ENCODE measurements at regions not wholly inside any gene's neighbourhood (a gene's known extent, or its start where the extent isn't known, plus 50 kb on each side); places are given as distances from the start of the nearest gene placed in this dataset.

- Histone ChIP-seq H3K27ac (ENCODE audit: extremely low read depth, low read depth, low read length) (no peak overlapping the region), H3K79me2 (ENCODE audit: control insufficient read depth, insufficient read depth, low read length) (no peaks in the 10 kb centered on the region), H3K9me1 (ENCODE audit: control insufficient read depth, insufficient read depth, low read length) (no peaks in the 10 kb centered on the region), H3K9me3 (replicated peaks; ENCODE audit: control insufficient read depth, insufficient read depth, low read depth, low read length) (no peaks in the 10 kb centered on the region), H2AFZ (ENCODE audit: low read depth, low read length) (no peak overlapping the region), H3K4me2 (ENCODE audit: insufficient read depth, low read length) (no peak overlapping the region), H3K4me3 (no peak overlapping the region), H3K27me3 (ENCODE audit: control insufficient read depth in 2 of 2, insufficient read depth in 2 of 2, low read length in 2 of 2) (peaks cover 7 to 25% of the 10 kb centered on the region in 2 experiments; a peak in 4 of 5 replicates), H3K9ac (ENCODE audit: insufficient read depth in 1 of 2, low read depth in 2 of 2, low read length in 2 of 2) (no peak overlapping the region), H4K20me1 (replicated peaks; ENCODE audit: control insufficient read depth, insufficient read depth, low read length) (no peaks in the 10 kb centered on the region), H3K4me1 (replicated peaks in 1 of 2; ENCODE audit: control insufficient read depth in 2 of 2, insufficient read depth in 2 of 2, low read length in 2 of 2) (no peaks in the 10 kb centered on the region), H3K36me3 (ENCODE audit: control insufficient read depth, insufficient read depth, low read length) (no peaks in the 10 kb centered on the region)
- DNase-seq (ENCODE audit: extremely low read depth in 1 of 4, low spot score in 3 of 4) (no peak), ATAC-seq (no peak), FAIRE-seq (no peak)
- ChIA-PET POLR2A (no interaction called here), CTCF (ENCODE audit: low intra/inter-chr PET ratio) (no interaction called here)
- intact Hi-C loops (cut with micrococcal nuclease) (no loop called here), in situ Hi-C loops (cut with MboI) (no loop called here)
- BruUV-seq (replicated peaks), result no TSS peak
- 0% methylated on average over 10 of the region's 10 CpGs for WGBS (ENCODE audit: insufficient coverage, low coverage, missing lambda C conversion rate)
- TF ChIP-seq ZBTB7A (IDR thresholded peaks at IDR 0.05; ENCODE audit: borderline replicate concordance, control insufficient read depth, low read depth, low read length) (no peak), PHF8 (IDR thresholded peaks at IDR 0.05; ENCODE audit: borderline replicate concordance, low read length) (no peak), MTA2 (IDR thresholded peaks at IDR 0.05; ENCODE audit: low read depth) (no peak), MLLT1 (IDR thresholded peaks at IDR 0.05) (no peak), NFATC3 (IDR thresholded peaks at IDR 0.05) (no peak), RNF2 (IDR thresholded peaks at IDR 0.05) (no peak), USF2 (CRISPR knock-in tag; IDR thresholded peaks at IDR 0.05) (no peak), ARNT (IDR thresholded peaks at IDR 0.05) (no peak), ETV5 (CRISPR knock-in tag; IDR thresholded peaks at IDR 0.05; ENCODE audit: low read depth) (no peak), IRF2 (CRISPR knock-in tag; IDR thresholded peaks at IDR 0.05) (no peak), RFX5 (IDR thresholded peaks at IDR 0.05; ENCODE audit: low read depth, low read length) (no peak), MEF2A (IDR thresholded peaks at IDR 0.05; ENCODE audit: control insufficient read depth, low read depth, low read length) (no peak), HLTF (IDR thresholded peaks at IDR 0.05) (no peak), MCM7 (IDR thresholded peaks at IDR 0.05) (no peak), NFE2 (IDR thresholded peaks at IDR 0.05; ENCODE audit: low read depth) (no peak), GTF2E2 (tag; IDR thresholded peaks at IDR 0.05) (no peak), SETDB1 (IDR thresholded peaks at IDR 0.05; ENCODE audit: low read length) (no peak), ZNF511 (CRISPR knock-in tag; IDR thresholded peaks at IDR 0.05) (no peak), TCF3 (CRISPR knock-in tag; IDR thresholded peaks at IDR 0.05) (no peak), ZNF3 (CRISPR knock-in tag; IDR thresholded peaks at IDR 0.05) (no peak)
Measured at GRCh38 chr12:67515679-67516340, 132.7 kb upstream of the DYRK2 start.

Measured in K562 (cell line).